Stimulated activated CD4-positive, alpha-beta T cell treated with anti-CD3 and anti-CD28 coated beads, Interleukin-4, amount 100 ng/mL, for 1 hour (primary cell): ENCODE measurements at regions not wholly inside any gene's neighbourhood (a gene's known extent, or its start where the extent isn't known, plus 50 kb on each side); places are given as distances from the start of the nearest gene placed in this dataset.

Experiments
- DNase-seq: peaks from one replicate; pipeline ENCODE4 v3.0.0-alpha.2; 2020

DNA sequence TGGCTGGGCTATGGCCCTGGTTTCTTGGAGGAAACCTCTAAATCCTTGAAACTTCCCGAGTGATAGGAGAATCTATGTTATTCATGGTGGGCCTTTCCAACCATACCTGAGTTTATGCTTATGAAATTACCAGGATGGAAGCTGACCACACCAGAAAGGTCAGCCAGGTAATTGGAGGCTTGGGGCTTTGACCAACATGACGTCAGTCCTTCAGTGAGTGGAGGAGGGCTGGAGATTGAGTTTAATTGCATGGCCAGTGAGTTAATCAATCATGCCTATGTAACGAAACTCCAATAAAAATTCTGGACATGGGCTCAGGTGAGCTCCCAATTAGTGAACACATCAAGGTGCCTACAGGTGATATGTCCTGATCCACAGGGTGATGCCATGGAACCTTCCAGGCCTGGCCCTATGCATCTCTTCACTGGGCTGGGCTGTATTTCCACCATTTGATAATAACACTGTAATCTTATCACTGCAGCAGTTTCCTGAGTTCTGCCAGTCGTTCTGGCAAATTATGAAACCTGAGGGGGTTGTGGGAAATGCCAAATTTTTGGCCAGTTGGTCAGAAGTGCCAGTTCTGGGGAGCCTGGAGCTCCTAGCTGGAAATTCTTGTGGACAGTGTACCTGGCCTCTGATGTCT lies 106.5 kb downstream of the CDH26 start:
- no peak for DNase-seq

DNA sequence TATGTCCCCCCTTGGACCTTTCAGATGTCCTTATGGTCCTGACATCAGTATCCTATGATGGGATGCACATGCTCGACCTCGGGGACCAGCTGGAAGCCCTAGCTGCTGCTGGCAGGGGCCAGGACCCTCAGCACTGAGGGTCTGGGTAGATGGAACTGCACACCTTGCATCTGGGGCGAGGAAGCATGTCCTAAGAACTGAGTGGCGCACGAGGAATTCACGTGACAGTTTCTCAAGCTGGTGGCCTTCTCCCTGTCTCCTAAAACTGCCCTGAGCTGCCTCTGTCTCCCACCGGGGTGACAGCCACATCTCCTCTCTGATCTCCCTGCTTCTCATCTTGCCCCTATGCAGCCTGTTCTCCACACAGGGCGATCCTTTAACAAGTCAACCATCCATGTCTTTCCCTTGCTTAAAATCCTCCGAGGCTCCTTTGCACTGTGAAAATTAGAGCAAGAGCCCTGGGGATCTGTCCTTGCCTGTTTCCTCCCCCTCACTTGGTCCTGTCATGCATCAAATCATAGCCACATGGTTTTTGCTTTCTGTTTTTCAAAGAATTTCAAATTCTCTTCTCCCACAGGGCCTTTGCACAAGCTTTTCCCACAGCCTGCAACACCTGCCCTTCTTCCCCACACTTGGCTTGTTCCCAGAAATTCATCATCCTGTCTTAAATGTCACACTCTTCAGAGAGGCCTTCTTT lies 107.7 kb downstream of the CDH26 start:
- no peak for DNase-seq

DNA sequence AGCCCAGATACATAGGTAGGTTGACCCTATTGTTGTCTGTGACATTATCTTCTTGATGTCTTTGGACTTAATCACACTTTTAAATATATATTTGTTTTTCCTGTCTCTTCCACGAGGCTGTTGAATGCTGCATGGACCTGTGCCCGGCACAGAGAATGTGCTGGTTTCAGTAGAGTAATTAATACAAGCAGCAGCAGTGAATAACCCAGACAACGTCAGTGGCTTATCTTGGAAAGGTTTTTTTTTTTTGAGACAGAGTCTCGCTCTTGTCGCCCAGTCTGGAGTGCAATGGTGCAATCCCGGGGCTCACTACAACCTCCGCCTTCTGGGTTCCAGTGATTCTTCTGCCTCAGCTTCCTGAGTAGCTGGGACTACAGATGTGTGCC lies 108.2 kb downstream of the CDH26 start:
- DNase-seq: no peak

- DNase-seq: no peak
These were observed 110.3 kb downstream of the CDH26 start for GRCh38 chr20:60068509-60068908.

- no peak for DNase-seq
These were observed 111.4 kb downstream of the CDH26 start for GRCh38 chr20:60069656-60070055.

DNA sequence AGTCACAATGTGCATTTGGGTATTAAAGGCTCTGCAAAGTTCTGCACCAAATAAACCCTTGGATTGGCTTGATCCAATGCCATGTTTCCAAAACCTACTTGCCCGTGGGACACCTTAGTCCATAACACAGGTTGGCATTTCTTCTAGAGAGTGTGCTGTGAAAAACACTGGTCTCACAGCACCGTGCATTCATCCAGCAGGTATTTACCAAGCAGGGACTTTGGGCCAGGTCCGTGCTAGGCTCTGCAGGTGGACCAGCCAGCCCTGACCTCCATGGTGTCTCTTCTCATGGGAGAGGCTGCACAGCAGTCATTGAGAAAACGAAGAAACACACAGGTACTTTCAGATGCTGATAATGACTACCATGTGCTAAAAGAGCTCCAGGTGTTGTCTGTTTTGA lies 112.6 kb downstream of the CDH26 start:
- DNase-seq: no peak

DNA sequence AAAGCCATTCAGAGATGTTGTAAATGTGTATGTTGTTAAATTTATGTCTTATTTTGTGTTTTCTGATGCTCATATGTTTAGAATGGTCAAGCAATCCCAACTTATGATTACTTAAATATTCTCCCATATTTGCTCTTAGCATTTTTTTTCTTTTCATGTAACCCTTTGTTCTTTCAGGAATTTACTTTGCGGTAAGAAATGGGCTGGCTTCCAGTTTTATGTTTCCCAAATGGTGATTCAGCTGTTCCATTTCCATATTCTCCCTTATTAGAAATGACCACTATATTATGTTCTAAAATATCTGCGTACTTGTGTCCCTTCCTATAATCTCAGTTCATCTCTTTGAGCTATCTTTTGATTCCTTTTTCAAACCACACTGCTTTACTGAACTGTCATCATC lies 113.7 kb downstream of the CDH26 start:
- no peak for DNase-seq

DNA sequence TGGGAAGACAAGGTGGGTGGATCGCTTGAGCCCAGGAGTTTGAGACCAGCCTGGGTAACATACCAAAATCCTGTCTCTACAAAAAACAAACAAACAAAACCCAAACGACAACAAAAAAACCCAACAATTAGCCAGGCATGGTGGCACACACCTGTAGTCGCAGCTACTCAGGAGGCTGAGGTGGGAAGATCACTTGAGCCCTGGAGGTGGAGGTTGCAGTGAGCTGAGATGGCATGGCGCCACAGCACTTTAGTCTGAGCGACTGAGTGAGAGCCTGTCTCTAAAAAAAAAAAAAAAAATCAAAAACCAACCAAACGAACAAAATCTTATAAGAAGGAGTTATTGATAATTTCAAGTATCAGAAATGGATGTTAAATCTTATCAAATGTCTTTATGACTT lies 114.9 kb downstream of the CDH26 start:
- no peak for DNase-seq

GRCh38 chr20:60073504-60073903 lies 115.3 kb downstream of the CDH26 start:
- no peak for DNase-seq

GRCh38 chr20:60074276-60074675 lies 116.1 kb downstream of the CDH26 start:
- no peak for DNase-seq

DNA sequence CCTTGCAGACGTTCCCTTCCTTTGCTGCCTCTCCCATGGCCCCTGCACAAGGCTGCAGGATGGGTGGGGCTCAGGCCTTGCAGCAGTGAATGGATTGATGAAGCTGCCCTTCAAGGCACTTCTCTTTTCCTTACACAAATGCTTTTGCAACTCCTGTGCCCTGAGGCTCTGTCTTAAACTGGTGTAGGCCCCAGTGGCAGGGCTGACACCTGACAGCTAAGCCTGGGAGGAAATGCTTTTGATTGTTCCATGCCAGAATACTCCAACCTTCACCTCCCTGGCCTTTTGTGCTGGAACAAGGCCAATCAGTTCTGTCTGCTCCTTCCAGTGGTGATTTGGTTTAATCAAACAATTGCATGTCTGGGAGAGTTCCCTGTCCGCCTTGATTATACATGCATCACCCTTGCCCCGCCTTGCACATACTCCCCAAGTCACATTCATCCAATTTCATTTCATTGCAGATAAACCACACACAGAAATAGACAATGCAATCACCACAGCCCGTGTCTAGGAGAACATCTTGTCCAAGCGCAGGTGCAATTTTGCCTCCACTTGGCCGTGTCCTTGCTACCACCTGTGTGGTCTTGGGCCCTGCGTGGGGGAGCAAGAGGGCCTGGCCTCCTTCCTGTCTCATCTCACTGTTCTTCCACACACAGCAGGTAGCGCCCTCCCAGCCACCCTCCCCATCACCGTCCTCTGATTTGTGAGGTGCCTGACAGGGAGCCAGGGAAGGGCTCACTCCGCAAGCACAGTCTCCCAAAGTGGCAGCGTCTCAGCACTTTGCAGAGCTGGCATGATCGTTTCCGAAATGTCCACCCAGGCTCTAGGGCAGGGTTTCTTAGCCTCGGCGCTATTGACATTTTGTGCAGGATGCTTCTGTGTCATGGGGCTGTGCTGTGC lies 120.4 kb downstream of the CDH26 start:
- no peak for DNase-seq

DNA sequence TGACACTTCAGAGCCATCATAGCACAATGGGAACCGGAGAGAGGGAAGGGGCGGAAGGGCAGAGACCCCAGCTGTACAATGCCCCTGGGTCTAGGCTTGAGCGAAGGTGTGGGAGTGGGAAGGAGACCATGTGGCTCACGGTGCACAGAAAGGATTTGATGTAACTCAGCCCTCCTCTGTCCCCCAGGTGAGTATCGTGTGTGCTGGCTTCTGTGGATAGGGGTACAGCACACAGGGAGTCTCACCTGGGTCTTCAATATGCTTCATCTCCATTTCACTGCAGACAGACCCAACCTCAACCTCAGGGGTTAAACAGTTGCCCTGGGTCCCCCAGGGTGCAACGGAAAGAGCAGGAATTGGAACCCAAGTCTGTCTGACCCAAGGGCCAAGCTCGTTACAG lies 122.2 kb downstream of the CDH26 start:
- DNase-seq: no peak

DNA sequence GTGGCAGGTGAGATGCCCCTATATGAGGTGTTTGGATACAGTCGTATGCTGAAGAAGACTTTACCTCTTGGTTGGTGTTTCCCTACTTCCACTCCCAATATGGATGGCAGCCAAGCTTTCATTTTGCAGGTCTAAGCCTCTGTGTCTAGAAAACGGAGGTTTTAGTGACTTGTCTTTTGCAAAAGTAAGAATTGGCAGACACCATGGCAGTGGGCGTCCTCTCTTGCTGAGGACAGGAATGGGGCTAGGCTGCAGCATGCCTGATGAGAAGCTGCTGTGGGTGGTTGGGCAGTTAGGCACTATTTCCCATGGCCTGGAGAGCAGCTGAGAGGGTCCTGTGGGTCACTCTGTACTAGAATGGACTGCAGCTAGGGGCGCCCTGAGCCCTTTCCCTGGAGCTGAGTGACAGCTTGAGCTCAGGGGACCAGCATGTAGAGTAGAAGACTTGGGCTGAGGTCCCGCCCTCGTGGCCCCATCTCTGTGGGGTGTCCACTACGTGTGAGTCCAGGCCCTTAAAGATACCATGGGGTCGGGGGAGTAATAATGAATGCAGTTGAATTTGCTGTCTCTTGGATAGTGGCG lies 127.4 kb downstream of the CDH26 start:
- DNase-seq: no peak

GRCh38 chr20:60086821-60087562 lies 128.8 kb downstream of the CDH26 start:
- no peak for DNase-seq

DNA sequence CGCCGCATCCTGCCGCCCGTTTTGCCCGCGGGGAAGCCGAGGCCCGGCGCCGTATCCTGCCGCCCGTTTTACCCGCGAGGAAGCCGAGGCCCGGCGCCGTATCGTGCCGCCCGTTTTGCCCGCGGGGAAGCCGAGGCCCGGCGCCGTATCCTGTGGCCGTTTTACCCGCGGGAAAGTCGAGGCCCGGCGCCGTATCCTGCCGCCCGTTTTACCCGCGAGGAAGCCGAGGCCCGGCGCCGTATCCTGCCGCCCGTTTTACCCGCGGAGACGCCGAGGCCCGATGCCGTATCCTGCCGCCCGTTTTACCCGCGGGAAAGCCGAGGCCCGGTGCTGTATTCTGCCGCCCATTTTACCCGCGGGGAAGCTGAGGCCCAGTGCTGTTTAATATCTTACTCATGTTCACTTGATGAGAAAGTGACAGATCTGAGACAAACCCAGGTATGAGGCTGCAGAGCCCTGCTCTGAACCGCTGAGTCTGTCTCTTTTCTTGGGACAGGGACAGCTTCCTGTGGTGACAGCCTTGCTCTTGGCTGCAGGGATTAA lies 129.4 kb downstream of the CDH26 start:
- peak; percentile 5 for DNase-seq

DNA sequence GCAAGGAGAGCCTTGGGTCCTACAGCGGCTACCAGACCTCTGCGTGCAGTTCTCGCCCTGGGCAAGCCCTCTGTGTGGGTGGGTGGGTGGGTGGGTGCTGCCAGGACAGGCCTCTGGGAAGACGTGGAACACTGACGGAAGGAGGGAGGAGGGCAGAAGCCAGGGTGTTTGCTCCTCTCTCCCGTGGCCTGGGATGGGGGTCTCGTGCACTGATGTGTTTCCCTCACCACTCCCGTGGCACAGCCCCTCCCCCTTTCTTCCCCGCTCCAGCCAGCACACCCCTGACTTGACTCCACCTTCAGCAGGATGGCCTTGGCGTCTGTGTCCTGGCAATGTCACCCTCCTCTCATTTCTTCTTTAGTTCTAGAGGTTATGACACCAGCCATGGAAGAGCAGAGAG lies 130.0 kb downstream of the CDH26 start:
- no peak for DNase-seq

- DNase-seq: no peak
These were observed 132.4 kb downstream of the CDH26 start for GRCh38 chr20:60090631-60091030.

- no peak for DNase-seq
These were observed 133.1 kb downstream of the CDH26 start for GRCh38 chr20:60091305-60091704.

DNA sequence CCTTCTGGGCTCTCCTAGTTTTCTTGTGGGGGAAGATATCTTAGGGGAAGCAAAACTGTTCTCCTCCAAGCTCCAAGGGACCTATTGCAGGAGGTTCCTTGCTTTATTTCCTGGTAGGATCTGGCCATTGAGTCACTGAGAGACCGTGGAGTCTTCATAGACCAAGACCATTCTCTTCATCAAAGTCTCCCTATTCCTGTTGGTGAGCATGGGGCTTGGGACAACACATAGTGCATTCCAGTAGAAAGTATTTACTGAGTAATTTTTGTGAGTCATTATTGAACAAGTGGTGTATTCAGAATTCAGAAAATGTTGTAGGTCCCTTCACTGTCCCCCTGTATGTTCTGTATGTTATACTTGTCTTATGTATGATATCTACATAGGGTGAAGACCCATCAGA lies 133.6 kb downstream of the CDH26 start:
- no peak for DNase-seq

GRCh38 chr20:60092729-60093128 lies 134.5 kb downstream of the CDH26 start:
- DNase-seq: no peak

DNA sequence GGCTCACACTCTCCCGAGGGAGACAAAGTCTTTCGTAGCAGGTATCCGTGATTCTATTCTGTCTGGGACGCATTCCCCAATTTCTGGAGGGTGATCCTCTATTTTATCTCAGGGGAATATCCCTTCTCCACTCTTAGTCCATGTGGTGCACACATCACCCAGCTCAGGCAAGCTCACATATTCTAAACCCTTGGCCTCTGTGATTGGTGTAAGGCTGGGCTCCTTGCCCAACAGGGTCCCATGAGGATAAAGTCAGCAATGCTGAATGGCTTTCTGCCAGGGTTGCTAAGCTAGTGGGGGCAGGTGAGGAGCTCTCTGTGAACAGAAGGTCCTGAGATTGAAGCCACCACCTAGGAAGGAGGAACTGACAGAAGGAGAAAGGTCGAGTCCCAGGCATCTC lies 137.2 kb downstream of the CDH26 start:
- DNase-seq: no peak

DNA sequence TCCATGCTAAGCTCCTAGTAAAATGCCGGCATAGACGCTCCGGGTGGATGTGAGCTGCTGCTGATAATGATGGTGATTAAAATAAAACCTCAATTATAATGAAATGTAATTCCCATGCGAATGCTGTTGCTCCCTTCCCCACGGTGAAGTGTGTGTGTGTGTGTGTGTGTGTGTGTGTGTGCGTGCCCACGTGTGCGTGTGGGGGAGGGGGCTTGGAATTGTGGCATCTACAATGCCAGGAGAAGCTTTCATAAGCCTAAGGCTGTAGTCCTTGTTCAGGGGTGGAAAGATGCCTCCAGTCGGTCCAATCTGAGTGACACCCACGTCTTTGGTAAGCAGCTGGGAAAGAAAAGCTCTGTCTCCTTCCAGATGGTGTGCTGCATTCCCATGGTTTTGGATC lies 137.9 kb downstream of the CDH26 start:
- DNase-seq: no peak

- no peak for DNase-seq
These were observed 139.1 kb downstream of the CDH26 start for GRCh38 chr20:60097285-60097684.
